Mammary epithelial cell (primary cell): ENCODE measurements at regions not wholly inside any gene's neighbourhood (a gene's known extent, or its start where the extent isn't known, plus 50 kb on each side); places are given as distances from the start of the nearest gene placed in this dataset.

Source experiments
- CTCF ChIP-seq, 2 donors: IDR thresholded peaks in 1 of 2; conservative IDR thresholded peaks in 1 of 2; 2 replicates each; pipeline ENCODE4 v1.5.1; 2011 to 2012; ENCODE audit warnings: inconsistent platforms in 2 of 2, low read length in 2 of 2, mild to moderate bottlenecking in 2 of 2, control low read depth in 1 of 2, low read depth in 1 of 2; ENCODE audit not compliant: insufficient read depth in 1 of 2; ENCODE audit errors: extremely low read depth in 1 of 2
- EZH2 ChIP-seq: IDR thresholded peaks from 2 replicates; pipeline ENCODE4 v1.6.1; 2012; ENCODE audit warnings: low read length, inconsistent platforms, borderline replicate concordance

- TF ChIP-seq CTCF (conservative IDR thresholded peaks at IDR 0.05 in 1 of 2, IDR thresholded peaks at IDR 0.05 in 1 of 2; ENCODE audit: extremely low read depth in 1 of 2, insufficient read depth in 1 of 2, low read depth in 1 of 2, low read length in 2 of 2) (no peak), EZH2 (no peak)
Observed at GRCh38 chr6:97629180-97629579, 346.2 kb upstream of the MMS22L start.
